Right atrium auricular region (tissue), 2 donors: ENCODE measurements at regions not wholly inside any gene's neighbourhood (a gene's known extent, or its start where the extent isn't known, plus 50 kb on each side); places are given as distances from the start of the nearest gene placed in this dataset.
"Not testable (repeated sequence)": the region's sequence is repeated elsewhere in the genome, so short reads cannot be mapped to it uniquely, and the experiment has no call there.

Experiments used
- DNase-seq: peaks from one replicate; pipeline ENCODE4 v3.0.0-alpha.2; 2019; ENCODE audit warnings: low spot score
- H3K27ac ChIP-seq, 2 donors: fragments of 200-600 bp; sonication (generic); 1 replicate in 1 of 2; 2 replicates in 1 of 2; pipeline ENCODE4 v1.5.1; 2016 to 2019
- H3K27me3 ChIP-seq, 2 donors: fragments of 200-600 bp; sonication (generic); one replicate each; pipeline versions ENCODE4 v1.5.1 to v1.6.0; 2017 to 2019
- H3K36me3 ChIP-seq: fragments of 200-600 bp; sonication (generic); one replicate; pipeline ENCODE4 v1.5.1; 2016
- H3K4me1 ChIP-seq, 2 donors: fragments of 200-600 bp; sonication (generic); one replicate each; pipeline versions ENCODE4 v1.5.1 to v1.6.0; 2017 to 2019
- H3K4me3 ChIP-seq, 2 donors: fragments of 200-600 bp; sonication (generic); 1 replicate in 1 of 2; 2 replicates in 1 of 2; pipeline ENCODE4 v1.5.1; 2017 to 2019; ENCODE audit warnings: mild to moderate bottlenecking in 1 of 2, moderate library complexity in 1 of 2
- H3K9me3 ChIP-seq, 2 donors: fragments of 200-600 bp; sonication (generic); one replicate each; pipeline ENCODE4 v1.5.1; 2019
- TF ChIP-seq, protein P1 (sequence below), 2 donors: fragments of 200-600 bp; sonication (generic); IDR thresholded peaks; one replicate each; pipeline ENCODE4 v1.5.1; 2019; ENCODE audit warnings: antibody characterized with exemption in 2 of 2

GRCh38 chrX:3940000-3940610 lies 226.7 kb upstream of the PRKX start:
- Histone ChIP-seq H3K9me3 (peaks cover 0 to 10% of the 10 kb centered on the region in 2 donors), H3K27me3 (no peaks in the 10 kb centered on the region)

GRCh38 chrX:3938587-3938986 lies 225.1 kb upstream of the PRKX start:
- no peak overlapping the region for H3K4me3 ChIP-seq
- no peaks in the 10 kb centered on the region for H3K36me3 ChIP-seq
- TF ChIP-seq, protein P1, sequence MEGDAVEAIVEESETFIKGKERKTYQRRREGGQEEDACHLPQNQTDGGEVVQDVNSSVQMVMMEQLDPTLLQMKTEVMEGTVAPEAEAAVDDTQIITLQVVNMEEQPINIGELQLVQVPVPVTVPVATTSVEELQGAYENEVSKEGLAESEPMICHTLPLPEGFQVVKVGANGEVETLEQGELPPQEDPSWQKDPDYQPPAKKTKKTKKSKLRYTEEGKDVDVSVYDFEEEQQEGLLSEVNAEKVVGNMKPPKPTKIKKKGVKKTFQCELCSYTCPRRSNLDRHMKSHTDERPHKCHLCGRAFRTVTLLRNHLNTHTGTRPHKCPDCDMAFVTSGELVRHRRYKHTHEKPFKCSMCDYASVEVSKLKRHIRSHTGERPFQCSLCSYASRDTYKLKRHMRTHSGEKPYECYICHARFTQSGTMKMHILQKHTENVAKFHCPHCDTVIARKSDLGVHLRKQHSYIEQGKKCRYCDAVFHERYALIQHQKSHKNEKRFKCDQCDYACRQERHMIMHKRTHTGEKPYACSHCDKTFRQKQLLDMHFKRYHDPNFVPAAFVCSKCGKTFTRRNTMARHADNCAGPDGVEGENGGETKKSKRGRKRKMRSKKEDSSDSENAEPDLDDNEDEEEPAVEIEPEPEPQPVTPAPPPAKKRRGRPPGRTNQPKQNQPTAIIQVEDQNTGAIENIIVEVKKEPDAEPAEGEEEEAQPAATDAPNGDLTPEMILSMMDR (IDR thresholded peaks at IDR 0.05): no peak
- no peak overlapping the region for H3K27ac ChIP-seq
- no peaks in the 10 kb centered on the region for H3K4me1 ChIP-seq
- peaks cover 0 to 10% of the 10 kb centered on the region in 2 donors for H3K9me3 ChIP-seq
- no peak for DNase-seq
- H3K27me3 ChIP-seq: no peaks in the 10 kb centered on the region

More at GRCh38 chrX:3940000-3940610, 226.7 kb upstream of the PRKX start:
- no peak for DNase-seq
- Histone ChIP-seq H3K4me1 (no peaks in the 10 kb centered on the region), H3K27ac (no peak overlapping the region), H3K4me3 (no peak overlapping the region), H3K36me3 (no peaks in the 10 kb centered on the region)
- TF ChIP-seq, protein P1 (IDR thresholded peaks at IDR 0.05): peak in 1 of 2 donors; percentile 41

- H3K4me3 ChIP-seq, DNase-seq, H3K27me3 ChIP-seq, H3K9me3 ChIP-seq, H3K4me1 ChIP-seq, H3K36me3 ChIP-seq, H3K27ac ChIP-seq: not testable (repeated sequence)
These were observed 221.7 kb upstream of the PRKX start for GRCh38 chrX:3935196-3935595.

GRCh38 chrX:3920424-3921017 lies 207.1 kb upstream of the PRKX start:
- not testable (repeated sequence) for H3K36me3 ChIP-seq, H3K27ac ChIP-seq, DNase-seq, H3K4me1 ChIP-seq, H3K27me3 ChIP-seq, H3K4me3 ChIP-seq, H3K9me3 ChIP-seq

- not testable (repeated sequence) for H3K27me3 ChIP-seq, H3K4me1 ChIP-seq, H3K36me3 ChIP-seq, H3K9me3 ChIP-seq, H3K27ac ChIP-seq, H3K4me3 ChIP-seq, DNase-seq
These were observed 206.4 kb upstream of the PRKX start for GRCh38 chrX:3919668-3920423.

DNA sequence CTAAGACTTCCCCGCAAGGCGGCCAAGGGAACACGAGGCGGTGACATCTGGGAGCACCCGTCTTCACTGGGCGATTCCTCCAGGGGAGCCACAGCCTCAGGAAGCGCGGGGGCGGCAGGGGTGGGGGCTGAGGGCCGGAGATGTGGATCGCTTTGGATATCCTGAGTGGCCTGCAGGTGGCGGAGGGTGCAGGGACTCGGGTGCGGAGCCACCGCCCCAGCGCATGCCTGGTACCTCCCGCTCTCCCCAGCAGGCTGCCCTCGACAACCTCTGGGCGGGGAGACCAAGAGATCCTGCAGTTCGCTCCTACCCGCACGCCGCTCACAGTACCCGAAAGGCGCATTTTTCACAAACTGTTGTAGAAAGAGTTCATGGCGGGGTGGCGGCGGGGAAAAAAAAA lies 201.4 kb upstream of the PRKX start:
- not testable (repeated sequence) for H3K4me1 ChIP-seq, DNase-seq, H3K27me3 ChIP-seq, H3K27ac ChIP-seq, H3K9me3 ChIP-seq, H3K4me3 ChIP-seq, H3K36me3 ChIP-seq

- not testable (repeated sequence) for DNase-seq, H3K27me3 ChIP-seq, H3K4me3 ChIP-seq, H3K27ac ChIP-seq, H3K9me3 ChIP-seq, H3K36me3 ChIP-seq, H3K4me1 ChIP-seq
These were observed 200.6 kb upstream of the PRKX start for GRCh38 chrX:3914059-3914458.

- H3K27me3 ChIP-seq, DNase-seq, H3K27ac ChIP-seq, H3K4me3 ChIP-seq, H3K9me3 ChIP-seq, H3K36me3 ChIP-seq, H3K4me1 ChIP-seq: not testable (repeated sequence)
These were observed 197.6 kb upstream of the PRKX start for GRCh38 chrX:3911012-3911411.

DNA sequence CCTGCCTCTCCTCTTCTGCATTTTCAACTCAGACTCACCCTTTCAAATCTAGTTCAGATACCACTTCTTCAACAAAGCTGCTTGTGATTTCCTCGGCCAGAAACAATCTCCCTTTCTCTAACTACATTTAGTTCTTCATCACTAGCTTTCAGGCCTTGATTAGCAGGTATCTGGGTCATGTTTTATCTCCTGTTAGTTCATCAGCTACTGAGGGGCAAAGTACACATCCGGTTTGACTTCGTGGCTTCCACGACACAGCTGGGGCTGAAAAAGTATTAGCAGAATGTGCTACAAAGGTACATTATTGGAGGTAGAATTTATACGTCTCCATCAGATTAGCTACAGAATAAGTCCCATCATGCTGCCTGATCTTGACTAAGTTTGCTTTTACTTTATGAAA lies 197.2 kb upstream of the PRKX start:
- H3K9me3 ChIP-seq, H3K4me1 ChIP-seq, H3K27me3 ChIP-seq, DNase-seq, H3K4me3 ChIP-seq, H3K27ac ChIP-seq, H3K36me3 ChIP-seq: not testable (repeated sequence)

DNA sequence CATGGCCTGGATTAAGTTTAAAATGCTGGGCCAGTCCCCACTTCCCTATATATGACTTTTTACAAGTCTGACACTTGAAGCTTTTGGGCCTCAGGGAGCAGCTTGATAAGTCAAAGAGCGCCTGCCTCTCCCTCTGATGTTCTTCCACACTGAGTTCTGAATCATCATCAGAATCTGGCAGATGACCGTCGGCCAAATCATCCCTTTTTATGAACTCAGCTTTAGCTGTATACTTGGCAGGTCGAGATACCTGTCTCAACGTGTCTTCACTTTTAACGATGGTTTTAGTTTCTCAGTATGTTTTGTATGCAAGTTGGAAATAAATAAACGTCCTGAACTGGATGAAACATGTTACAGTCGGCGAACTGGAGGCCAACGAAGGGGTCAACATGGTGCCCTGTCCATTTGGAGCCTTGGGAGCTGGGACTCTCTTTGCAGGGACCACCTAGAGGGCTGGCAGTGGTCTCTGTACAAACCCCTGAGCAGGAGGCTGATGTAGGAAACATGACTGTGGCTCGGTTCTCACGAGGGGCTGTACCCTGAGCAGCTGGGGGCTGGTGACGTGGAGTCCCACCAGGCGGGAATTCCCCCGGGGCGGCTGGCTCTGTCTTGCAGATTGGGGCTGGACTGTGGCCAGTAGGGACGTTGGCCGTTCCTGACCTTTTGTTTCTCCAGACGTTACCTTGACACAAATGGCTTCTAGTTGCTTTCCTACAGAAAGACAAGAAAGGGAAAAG lies 192.2 kb upstream of the PRKX start:
- H3K27ac ChIP-seq, DNase-seq, H3K4me1 ChIP-seq, H3K27me3 ChIP-seq, H3K36me3 ChIP-seq, H3K4me3 ChIP-seq, H3K9me3 ChIP-seq: not testable (repeated sequence)

- not testable (repeated sequence) for H3K27ac ChIP-seq, H3K27me3 ChIP-seq, DNase-seq, H3K4me1 ChIP-seq, H3K9me3 ChIP-seq, H3K36me3 ChIP-seq, H3K4me3 ChIP-seq
These were observed 188.8 kb upstream of the PRKX start for GRCh38 chrX:3902222-3902621.

DNA sequence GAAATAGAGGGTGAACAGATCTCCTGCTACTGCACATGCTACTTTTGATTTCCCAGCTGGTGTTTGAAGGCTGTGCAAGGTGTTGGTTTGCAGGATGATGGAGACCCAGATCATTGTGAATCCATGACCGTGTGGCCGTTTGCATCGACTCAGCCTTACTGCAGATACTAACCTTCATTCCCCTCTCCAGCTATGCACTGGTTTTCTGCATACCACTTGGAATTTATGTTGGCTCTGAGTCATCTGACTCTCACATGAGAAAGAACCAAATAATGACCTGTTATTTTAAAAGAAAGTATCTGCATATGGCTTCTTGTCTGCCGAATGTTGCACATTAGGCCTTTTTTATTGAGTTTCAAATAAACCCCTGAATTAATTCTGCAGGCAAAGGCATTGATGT lies 183.3 kb upstream of the PRKX start:
- H3K4me1 ChIP-seq, H3K27ac ChIP-seq, H3K4me3 ChIP-seq, H3K9me3 ChIP-seq, DNase-seq, H3K36me3 ChIP-seq, H3K27me3 ChIP-seq: not testable (repeated sequence)
